A549 (cell line): ENCODE measurements at regions not wholly inside any gene's neighbourhood (a gene's known extent, or its start where the extent isn't known, plus 50 kb on each side); places are given as distances from the start of the nearest gene placed in this dataset.

Experiments
- POLR2A ChIP-seq: IDR thresholded peaks from 2 replicates; pipeline ENCODE4 v1.6.1; 2012; ENCODE audit warnings: mild to moderate bottlenecking, low read length
- TF ChIP-seq, protein P1 (sequence below): fragments of 450-650 bp; IDR thresholded peaks from 2 replicates; pipeline ENCODE4 v1.6.1; 2014; ENCODE audit warnings: antibody characterized with exemption

DNA sequence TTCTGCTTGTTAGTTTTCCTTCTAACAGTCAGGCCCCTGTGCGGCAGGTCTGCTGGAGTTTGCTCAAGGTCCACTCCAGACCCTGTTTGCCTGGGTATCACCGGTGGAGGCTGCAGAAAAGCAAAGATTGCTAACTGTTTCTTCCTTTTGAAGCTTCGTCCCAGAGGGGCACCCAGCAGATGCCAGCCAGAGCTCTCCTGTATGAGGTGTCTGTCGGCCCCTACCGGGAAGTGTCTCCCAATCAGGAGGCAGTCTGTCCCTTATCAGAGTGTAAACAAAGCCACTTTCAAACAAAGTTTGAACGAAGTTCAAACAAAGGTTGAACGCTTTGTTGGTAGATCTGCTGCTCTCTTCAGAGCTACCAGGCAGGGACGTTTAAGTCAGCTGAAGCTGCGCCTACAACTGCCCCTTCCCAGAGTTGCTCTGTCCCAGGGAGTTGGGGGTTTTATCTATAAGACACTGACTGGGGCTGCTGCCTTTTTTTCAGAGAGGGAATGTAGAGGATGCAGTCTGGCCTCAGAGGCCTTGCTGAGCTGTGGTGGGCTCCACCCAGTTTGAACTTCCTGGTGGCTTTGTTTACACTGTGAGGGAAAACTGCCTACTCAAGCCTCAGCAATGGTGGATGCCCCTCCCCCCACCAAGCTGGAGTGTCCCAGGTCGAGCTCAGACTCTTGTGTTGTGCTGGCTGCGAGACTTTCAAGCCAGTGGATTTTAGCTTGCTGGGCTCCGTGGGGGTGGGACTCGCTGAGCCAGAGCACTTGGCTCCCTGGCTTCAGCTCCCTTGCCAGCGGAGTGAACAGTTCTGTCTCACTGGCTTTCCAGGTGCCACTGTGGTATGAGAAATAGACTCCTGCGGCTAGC is 401.8 kb downstream of the SRGAP2C start:
- TF ChIP-seq POLR2A: no peak
- TF ChIP-seq, protein P1, sequence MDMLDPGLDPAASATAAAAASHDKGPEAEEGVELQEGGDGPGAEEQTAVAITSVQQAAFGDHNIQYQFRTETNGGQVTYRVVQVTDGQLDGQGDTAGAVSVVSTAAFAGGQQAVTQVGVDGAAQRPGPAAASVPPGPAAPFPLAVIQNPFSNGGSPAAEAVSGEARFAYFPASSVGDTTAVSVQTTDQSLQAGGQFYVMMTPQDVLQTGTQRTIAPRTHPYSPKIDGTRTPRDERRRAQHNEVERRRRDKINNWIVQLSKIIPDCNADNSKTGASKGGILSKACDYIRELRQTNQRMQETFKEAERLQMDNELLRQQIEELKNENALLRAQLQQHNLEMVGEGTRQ: no peak
